K562 (cell line): ENCODE measurements at regions not wholly inside any gene's neighbourhood (a gene's known extent, or its start where the extent isn't known, plus 50 kb on each side); places are given as distances from the start of the nearest gene placed in this dataset.

ENCODE experiments used
- ATAC-seq: fragments of 200-7000 bp; cut with Tn5 transposase; 3 replicates; pipeline ENCODE4 v1.9.1; 2020; ENCODE audit warnings: moderate library complexity
- BruUV-seq: library from RNA; stranded (reverse); fragments of 400-500 nt; replicated peaks from 2 replicates; lab custom pipeline; 2021; lab: Mats Ljungman, UMichigan
- CTCF ChIA-PET: fragments of 300-600 bp; formaldehyde crosslinking; extraction: SDS; loops from one replicate; lab custom pipeline; 2021; ENCODE audit warnings: low intra/inter-chr PET ratio; lab: Yijun Ruan, JAX
- POLR2A ChIA-PET: fragments of 300-600, 350-650 bp; sonication (Branson Sonifier 250); formaldehyde crosslinking; extraction: SDS; loops from one replicate; lab custom pipeline; 2021; ENCODE audit warnings: antibody characterized with exemption, inconsistent platforms; lab: Yijun Ruan, JAX
- DNase-seq, 4 experiments: peaks; one replicate each; pipeline versions ENCODE4 v3.0.0 to v3.0.0-alpha.2; 2011 to 2018; ENCODE audit warnings: low spot score in 3 of 4, mixed read lengths in 3 of 4; ENCODE audit errors: extremely low read depth in 1 of 4
- FAIRE-seq: peaks from 2 replicates; lab custom pipeline; 2011; peaks lifted over from hg19 to GRCh38; lab: Jason Lieb, UNC
- H2AFZ ChIP-seq: 2 replicates; pipeline ENCODE4 v1.6.0; 2011; ENCODE audit warnings: low read depth, low read length, control low read depth, inconsistent platforms
- H3K27ac ChIP-seq: fragments of 200-600 bp; 3 replicates; pipeline ENCODE4 v1.8.0; 2011; ENCODE audit warnings: low read depth, mild to moderate bottlenecking, control low read depth, inconsistent platforms, low read length, moderate library complexity, mixed read lengths; ENCODE audit errors: extremely low read depth
- H3K27me3 ChIP-seq, 2 experiments: fragments of 300-600 bp in 1 of 2; 2 replicates in 1 of 2; 3 replicates in 1 of 2; pipeline versions ENCODE4 v1.6.0 to v1.8.0; 2011; ENCODE audit warnings: inconsistent platforms in 2 of 2, low read length in 2 of 2, mild to moderate bottlenecking in 1 of 2, mixed read lengths in 1 of 2, moderate library complexity in 1 of 2; ENCODE audit not compliant: control insufficient read depth in 2 of 2, insufficient read depth in 2 of 2
- H3K36me3 ChIP-seq: fragments of 300-600 bp; 3 replicates; pipeline ENCODE4 v1.8.0; 2011; ENCODE audit warnings: mild to moderate bottlenecking, low read length, inconsistent platforms; ENCODE audit not compliant: control insufficient read depth, insufficient read depth
- H3K4me1 ChIP-seq, 2 experiments: fragments of 200-600 bp in 1 of 2; replicated peaks in 1 of 2; 2 replicates in 1 of 2; 3 replicates in 1 of 2; pipeline versions ENCODE4 v1.5.1 to v1.8.0; 2011; ENCODE audit warnings: inconsistent platforms in 2 of 2, low read length in 2 of 2, mild to moderate bottlenecking in 1 of 2, mixed read lengths in 1 of 2, moderate library complexity in 1 of 2; ENCODE audit not compliant: control insufficient read depth in 2 of 2, insufficient read depth in 2 of 2
- H3K4me2 ChIP-seq: 2 replicates; pipeline ENCODE4 v1.6.1; 2011; ENCODE audit warnings: low read length, control low read depth, inconsistent platforms, mixed read lengths; ENCODE audit not compliant: insufficient read depth
- H3K4me3 ChIP-seq: fragments of 200-600 bp; sonication (generic), shearing (Covaris generic); 2 replicates; pipeline ENCODE4 v1.5.1; 2016; ENCODE audit warnings: control low read depth, inconsistent platforms
- H3K79me2 ChIP-seq: fragments of 200-600 bp; 3 replicates; pipeline ENCODE4 v1.8.0; 2011; ENCODE audit warnings: low read length, inconsistent platforms; ENCODE audit not compliant: control insufficient read depth, insufficient read depth
- H3K9ac ChIP-seq, 2 experiments: 2 replicates each; pipeline versions ENCODE4 v1.6.0 to v1.6.1; 2011; ENCODE audit warnings: low read depth in 2 of 2, low read length in 2 of 2, control low read depth in 1 of 2, inconsistent platforms in 1 of 2, mild to moderate bottlenecking in 1 of 2, mixed read lengths in 1 of 2; ENCODE audit not compliant: insufficient read depth in 1 of 2
- H3K9me1 ChIP-seq: one replicate; pipeline ENCODE4 v1.6.0; 2011; ENCODE audit warnings: inconsistent platforms, mild to moderate bottlenecking, low read length, moderate library complexity; ENCODE audit not compliant: control insufficient read depth, insufficient read depth
- H3K9me3 ChIP-seq: replicated peaks from 2 replicates; pipeline ENCODE4 v1.5.1; 2011; ENCODE audit warnings: low read depth, low read length, inconsistent platforms; ENCODE audit not compliant: control insufficient read depth, insufficient read depth
- H4K20me1 ChIP-seq: replicated peaks from 2 replicates; pipeline ENCODE4 v1.6.1; 2011; ENCODE audit warnings: low read length, inconsistent platforms, mixed read lengths; ENCODE audit not compliant: control insufficient read depth, insufficient read depth
- CTCF ChIP-seq, 3 experiments: IDR thresholded peaks in 2 of 3; conservative IDR thresholded peaks in 1 of 3; 2 replicates each; pipeline ENCODE4 v1.5.1; 2011 to 2012; ENCODE audit warnings: low read length in 3 of 3, mild to moderate bottlenecking in 3 of 3, control low read depth in 2 of 3, improper control_type of control experiment in 1 of 3, inconsistent platforms in 1 of 3, low read depth in 1 of 3, mixed read lengths in 1 of 3, moderate library complexity in 1 of 3; ENCODE audit not compliant: insufficient read depth in 2 of 3
- EWSR1 ChIP-seq: fragments of 450-650 bp; IDR thresholded peaks from 2 replicates; pipeline ENCODE4 v1.6.1; 2018; ENCODE audit warnings: borderline replicate concordance, mild to moderate bottlenecking, low read depth, moderate library complexity; ENCODE audit not compliant: partially characterized antibody
- L3MBTL2 ChIP-seq: fragments of 450-650 bp; IDR thresholded peaks from 2 replicates; pipeline ENCODE4 v1.6.1; 2016; ENCODE audit warnings: mild to moderate bottlenecking, moderate library complexity
- MAZ ChIP-seq, 2 experiments: fragments of 450-650 bp in 1 of 2; sonication (generic) in 1 of 2; formaldehyde crosslinking; IDR thresholded peaks in 1 of 2; conservative IDR thresholded peaks in 1 of 2; 2 replicates each; pipeline versions ENCODE4 v1.4.0 to v1.5.0; 2020; ENCODE audit warnings: mild to moderate bottlenecking in 1 of 2, missing genetic modification reagents in 1 of 2
- MBD1 ChIP-seq: fragments of 250-450 bp; sonication (Bioruptor Pico); IDR thresholded peaks from 2 replicates; pipeline ENCODE4 v1.8.0; 2022; ENCODE audit warnings: inconsistent platforms
- PYGO2 ChIP-seq: fragments of 450-650 bp; IDR thresholded peaks from 2 replicates; pipeline ENCODE4 v1.6.1; 2016; ENCODE audit warnings: mild to moderate bottlenecking, missing genetic modification characterization, moderate library complexity, missing compliant biosample characterization
- SMAD3 ChIP-seq: fragments of 450-650 bp; formaldehyde crosslinking; conservative IDR thresholded peaks from 2 replicates; pipeline ENCODE4 v1.4.0; 2020; ENCODE audit warnings: mild to moderate bottlenecking
- STAG1 ChIP-seq: sonication (generic); formaldehyde crosslinking; IDR thresholded peaks from 2 replicates; pipeline ENCODE4 v1.5.0; 2020; ENCODE audit warnings: missing genetic modification reagents, borderline replicate concordance
- TGIF2 ChIP-seq: sonication (generic); formaldehyde crosslinking; IDR thresholded peaks from 2 replicates; pipeline ENCODE4 v1.8.1; 2022; ENCODE audit warnings: mild to moderate bottlenecking, missing genetic modification reagents, moderate library complexity
- ZNF197 ChIP-seq: fragments of 200-800 bp; sonication (Bioruptor generic); IDR thresholded peaks from 2 replicates; pipeline ENCODE4 v1.6.1; 2016; ENCODE audit warnings: low read depth, missing genetic modification characterization, missing compliant biosample characterization
- ZNF311 ChIP-seq: fragments of 250-450 bp; sonication (Bioruptor Pico); IDR thresholded peaks from 2 replicates; pipeline ENCODE4 v1.4.0; 2020; ENCODE audit warnings: mild to moderate bottlenecking, moderate library complexity
- WGBS: fragments of 100-300 bp; shearing (Covaris generic); methylation state at CpG from one replicate; pipeline ENCODE4 v1.1.6; 2016; ENCODE audit warnings: low coverage, mixed read lengths; ENCODE audit not compliant: insufficient coverage; ENCODE audit errors: missing lambda C conversion rate; 5-methylcytosine and 5-hydroxymethylcytosine counted together
- in situ Hi-C: fragments of 300-500 bp; cut with MboI; formaldehyde crosslinking; loops from 4 replicates; pipeline ENCODE4 v1.15.0; 2018; ENCODE audit warnings: inconsistent platforms, mixed read lengths
- intact Hi-C: fragments of 100-400 bp; cut with micrococcal nuclease; formaldehyde crosslinking; loops from 2 replicates; pipeline ENCODE4 v1.14.2; 2022
- TF ChIP-seq, protein P1 (sequence below): IDR thresholded peaks from 2 replicates; pipeline ENCODE4 v1.6.1; 2011; ENCODE audit warnings: borderline replicate concordance, low read depth, mild to moderate bottlenecking, moderate library complexity, low read length; ENCODE audit not compliant: insufficient read depth, poor library complexity, severe bottlenecking
- TF ChIP-seq, protein P2 (sequence below), 2 experiments: fragments of 250-450 bp in 1 of 2; fragments of 450-650 bp in 1 of 2; sonication (Bioruptor Pico) in 1 of 2; IDR thresholded peaks; 2 replicates each; pipeline versions ENCODE4 v1.6.1 to v1.8.0; 2016 to 2021; ENCODE audit warnings: mild to moderate bottlenecking in 2 of 2, moderate library complexity in 2 of 2, missing compliant biosample characterization in 1 of 2, missing genetic modification characterization in 1 of 2

GRCh38 chr9:69971643-69972449, 71.8 kb upstream of the MAMDC2 start:
- no peak overlapping the region for H3K27ac ChIP-seq
- no peak overlapping the region for H2AFZ ChIP-seq
- H3K9me1 ChIP-seq: no peaks in the 10 kb centered on the region
- ATAC-seq: peak; percentile 75
- no peak overlapping the region for H3K4me3 ChIP-seq
- ChIA-PET CTCF (interaction anchor here (0.6 to 1.0 kb wide), 2 partner anchors 139 to 549 kb away, joined by 3 to 4 read pairs; no protein-coding TSS in a partner anchor), POLR2A (no interaction called here)
- no peak overlapping the region for H3K4me2 ChIP-seq
- no peaks in the 10 kb centered on the region for H3K9me3 ChIP-seq
- H3K9ac ChIP-seq: no peak overlapping the region
- H4K20me1 ChIP-seq: no peaks in the 10 kb centered on the region
- FAIRE-seq: peak; percentile 82
- no peaks in the 10 kb centered on the region for H3K79me2 ChIP-seq
- peak; percentile 49 to 55 (median 54) for DNase-seq
- 3% methylated on average over 15 of the region's 16 CpGs for WGBS
- H3K27me3 ChIP-seq: no peaks in the 10 kb centered on the region; a peak in 2 of 5 replicates
- H3K36me3 ChIP-seq: no peaks in the 10 kb centered on the region
- BruUV-seq: no TSS peak
- H3K4me1 ChIP-seq: no peaks in the 10 kb centered on the region
- intact Hi-C loops: loop anchor here (2.0 kb wide), 3 partner anchors 139 to 631 kb away; no protein-coding TSS in a partner anchor
- in situ Hi-C loops: loop anchor here (10.0 to 25.0 kb wide), 2 partner anchors 143 to 615 kb away; no protein-coding TSS in a partner anchor
- TF ChIP-seq MAZ (CRISPR knock-in tag; conservative IDR thresholded peaks at IDR 0.05 in 1 of 2, IDR thresholded peaks at IDR 0.05 in 1 of 2) (no peak), PYGO2 (tag) (no peak), STAG1 (CRISPR knock-in tag) (peak; percentile 14; the same call in 1 of the 2 replicates), SMAD3 (CRISPR knock-in tag) (no peak), CTCF (IDR thresholded peaks at IDR 0.05 in 2 of 3, conservative IDR thresholded peaks at IDR 0.05 in 1 of 3; ENCODE audit: insufficient read depth in 2 of 3, low read depth in 1 of 3, low read length in 3 of 3) (peak; percentile 72 to 77 (median 76)), ZNF197 (CRISPR knock-in tag) (no peak), TGIF2 (CRISPR knock-in tag) (no peak), MBD1 (CRISPR knock-in tag) (no peak), EWSR1 (no peak), L3MBTL2 (no peak), ZNF311 (CRISPR knock-in tag) (no peak)
- TF ChIP-seq, protein P1, sequence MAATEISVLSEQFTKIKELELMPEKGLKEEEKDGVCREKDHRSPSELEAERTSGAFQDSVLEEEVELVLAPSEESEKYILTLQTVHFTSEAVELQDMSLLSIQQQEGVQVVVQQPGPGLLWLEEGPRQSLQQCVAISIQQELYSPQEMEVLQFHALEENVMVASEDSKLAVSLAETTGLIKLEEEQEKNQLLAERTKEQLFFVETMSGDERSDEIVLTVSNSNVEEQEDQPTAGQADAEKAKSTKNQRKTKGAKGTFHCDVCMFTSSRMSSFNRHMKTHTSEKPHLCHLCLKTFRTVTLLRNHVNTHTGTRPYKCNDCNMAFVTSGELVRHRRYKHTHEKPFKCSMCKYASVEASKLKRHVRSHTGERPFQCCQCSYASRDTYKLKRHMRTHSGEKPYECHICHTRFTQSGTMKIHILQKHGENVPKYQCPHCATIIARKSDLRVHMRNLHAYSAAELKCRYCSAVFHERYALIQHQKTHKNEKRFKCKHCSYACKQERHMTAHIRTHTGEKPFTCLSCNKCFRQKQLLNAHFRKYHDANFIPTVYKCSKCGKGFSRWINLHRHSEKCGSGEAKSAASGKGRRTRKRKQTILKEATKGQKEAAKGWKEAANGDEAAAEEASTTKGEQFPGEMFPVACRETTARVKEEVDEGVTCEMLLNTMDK: peak; percentile 6
- TF ChIP-seq, protein P2, sequence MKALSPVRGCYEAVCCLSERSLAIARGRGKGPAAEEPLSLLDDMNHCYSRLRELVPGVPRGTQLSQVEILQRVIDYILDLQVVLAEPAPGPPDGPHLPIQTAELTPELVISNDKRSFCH (CRISPR knock-in tag; IDR thresholded peaks at IDR 0.05): no peak
- TF ChIP-seq, protein P2 (tag; IDR thresholded peaks at IDR 0.05): no peak
